Activated B cell treated with CpG ODN at 0.5 μM for 24 hours (primary cell): ENCODE measurements at regions not wholly inside any gene's neighbourhood (a gene's known extent, or its start where the extent isn't known, plus 50 kb on each side); places are given as distances from the start of the nearest gene placed in this dataset.

Experiments used
- ATAC-seq: fragments of 200-7000 bp; cut with Tn5 transposase; one replicate; pipeline ENCODE4 v1.10.0; 2021; ENCODE audit warnings: low read depth, mild to moderate bottlenecking, moderate library complexity
- CTCF ChIA-PET: fragments of 350-600 bp; sonication (Branson Sonifier 250); formaldehyde crosslinking; loops from one replicate; lab custom pipeline; 2021; ENCODE audit warnings: antibody characterized with exemption; lab: Charles Lee
- POLR2A ChIA-PET: fragments of 350-600 bp; sonication (Branson Sonifier 250); formaldehyde crosslinking; loops from one replicate; lab custom pipeline; 2021; ENCODE audit warnings: antibody characterized with exemption; lab: Charles Lee
- DNase-seq: peaks from one replicate; pipeline ENCODE4 v3.0.0; 2022
- H3K27ac Mint-ChIP-seq: one replicate; pipeline ENCODE4 v1.8.0; 2020; ENCODE audit warnings: mixed read lengths
- H3K27me3 Mint-ChIP-seq: one replicate; pipeline ENCODE4 v1.8.0; 2021; ENCODE audit warnings: mixed read lengths
- H3K36me3 Mint-ChIP-seq: one replicate; pipeline ENCODE4 v1.8.0; 2021; ENCODE audit warnings: low read depth, mixed read lengths
- H3K4me1 Mint-ChIP-seq: one replicate; pipeline ENCODE4 v1.8.0; 2021; ENCODE audit warnings: mixed read lengths
- H3K4me3 Mint-ChIP-seq: one replicate; pipeline ENCODE4 v1.8.0; 2020; ENCODE audit warnings: mild to moderate bottlenecking, mixed read lengths
- H3K9me3 Mint-ChIP-seq: one replicate; pipeline ENCODE4 v1.8.0; 2020; ENCODE audit warnings: mixed read lengths
- CTCF ChIP-seq: fragments of 200-600 bp; IDR thresholded peaks from one replicate; pipeline ENCODE4 v1.8.0; 2022; ENCODE audit warnings: antibody characterized with exemption, mild to moderate bottlenecking
- intact Hi-C: fragments of 100-400 bp; cut with micrococcal nuclease; formaldehyde crosslinking; loops from one replicate; pipeline ENCODE4 v1.15.1; 2024

- no peak for TF ChIP-seq CTCF
- peaks cover 8% of the 10 kb centered on the region for H3K27me3 Mint-ChIP-seq
- ATAC-seq (peak; percentile 14), DNase-seq (no peak)
- ChIA-PET POLR2A (no interaction called here), CTCF (no interaction called here)
- peaks cover 12% of the 10 kb centered on the region for H3K9me3 Mint-ChIP-seq
- no peak overlapping the region for H3K27ac Mint-ChIP-seq
- H3K4me3 Mint-ChIP-seq: no peak overlapping the region
- H3K36me3 Mint-ChIP-seq: no peaks in the 10 kb centered on the region
- intact Hi-C loops: no loop called here
- peaks cover 4% of the 10 kb centered on the region for H3K4me1 Mint-ChIP-seq
Measured at GRCh38 chr12:91901381-91902074, 244.1 kb downstream of the BTG1 start.

GRCh38 chr12:91900971-91901370, 244.7 kb downstream of the BTG1 start:
- intact Hi-C loops: no loop called here
- CTCF ChIA-PET: no interaction called here
- POLR2A ChIA-PET: no interaction called here

GRCh38 chr12:91899056-91899455, 246.6 kb downstream of the BTG1 start:
- CTCF ChIA-PET: no interaction called here
- Mint-ChIP-seq H3K9me3 (peaks cover 12% of the 10 kb centered on the region), H3K27me3 (peaks cover 10% of the 10 kb centered on the region), H3K36me3 (no peaks in the 10 kb centered on the region), H3K4me3 (no peak overlapping the region), H3K4me1 (peaks cover 1% of the 10 kb centered on the region), H3K27ac (no peak overlapping the region)
- no peak for DNase-seq
- TF ChIP-seq CTCF: no peak
- POLR2A ChIA-PET: no interaction called here
- intact Hi-C loops: no loop called here
- no peak for ATAC-seq

More at GRCh38 chr12:91900971-91901370, 244.7 kb downstream of the BTG1 start:
- no peak overlapping the region for H3K4me3 Mint-ChIP-seq
- no peaks in the 10 kb centered on the region for H3K36me3 Mint-ChIP-seq
- DNase-seq: no peak
- peaks cover 12% of the 10 kb centered on the region for H3K9me3 Mint-ChIP-seq
- H3K27ac Mint-ChIP-seq: no peak overlapping the region
- peaks cover 4% of the 10 kb centered on the region for H3K4me1 Mint-ChIP-seq
- no peak for ATAC-seq
- TF ChIP-seq CTCF: no peak
- H3K27me3 Mint-ChIP-seq: peaks cover 8% of the 10 kb centered on the region

GRCh38 chr12:91897025-91897515, 248.6 kb downstream of the BTG1 start:
- no peak for DNase-seq
- no peak for TF ChIP-seq CTCF
- Mint-ChIP-seq H3K9me3 (peaks cover 5% of the 10 kb centered on the region), H3K36me3 (no peaks in the 10 kb centered on the region), H3K4me3 (no peak overlapping the region), H3K27ac (no peak overlapping the region), H3K27me3 (peaks cover 11% of the 10 kb centered on the region), H3K4me1 (peaks cover 1% of the 10 kb centered on the region)
- ChIA-PET POLR2A (no interaction called here), CTCF (no interaction called here)
- ATAC-seq: no peak
- intact Hi-C loops: no loop called here

- no peak overlapping the region for H3K27ac Mint-ChIP-seq
- no peaks in the 10 kb centered on the region for H3K4me1 Mint-ChIP-seq
- no peak for TF ChIP-seq CTCF
- no peaks in the 10 kb centered on the region for H3K36me3 Mint-ChIP-seq
- peaks cover 2% of the 10 kb centered on the region for H3K9me3 Mint-ChIP-seq
- DNase-seq: no peak
- ChIA-PET POLR2A (no interaction called here), CTCF (no interaction called here)
- H3K4me3 Mint-ChIP-seq: no peak overlapping the region
- intact Hi-C loops: no loop called here
- no peak for ATAC-seq
- peaks cover 11% of the 10 kb centered on the region for H3K27me3 Mint-ChIP-seq
Measured at GRCh38 chr12:91896286-91897024, 249.2 kb downstream of the BTG1 start.
